HG03280 (cell line): ENCODE measurements at regions not wholly inside any gene's neighbourhood (a gene's known extent, or its start where the extent isn't known, plus 50 kb on each side); places are given as distances from the start of the nearest gene placed in this dataset.

ENCODE experiments used
- ATAC-seq: cut with Tn5 transposase; IDR thresholded peaks from one replicate; pipeline ENCODE4 v1.9.1; 2021; ENCODE audit warnings: mild to moderate bottlenecking, moderate library complexity; ENCODE audit not compliant: unreplicated experiment

DNA sequence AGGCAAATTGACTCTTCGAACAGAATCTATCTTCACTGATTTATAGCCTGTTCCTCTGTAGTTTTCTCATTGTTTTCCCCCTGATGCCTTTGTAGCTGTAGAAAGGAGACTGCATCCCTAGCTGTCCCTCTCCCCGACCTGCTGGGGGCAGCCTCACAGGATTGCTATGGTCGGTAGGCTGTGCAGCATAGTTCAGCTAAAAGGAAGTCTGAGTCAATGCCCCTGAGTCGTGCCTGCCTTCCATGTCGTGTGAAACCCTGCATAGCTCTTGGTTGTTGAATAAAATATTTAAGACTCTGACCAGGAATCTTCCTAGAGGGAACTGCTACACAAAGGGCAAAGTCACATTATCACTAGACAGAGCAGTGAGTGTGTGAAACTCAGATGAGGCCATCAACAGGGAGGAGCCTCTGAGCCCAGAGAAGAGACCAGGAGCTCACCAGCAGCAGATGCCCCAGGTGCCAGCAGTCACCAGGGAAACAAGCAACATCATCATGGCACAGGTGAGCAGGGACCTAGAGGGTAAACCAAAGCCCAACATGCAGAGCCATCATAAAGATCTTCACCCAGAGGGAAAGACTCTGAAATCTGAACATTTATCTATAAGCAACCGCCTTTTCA, 108.4 kb upstream of the NBEA start:
- no peak for ATAC-seq

GRCh38 chr13:34842466-34842865, 99.6 kb upstream of the NBEA start:
- no peak for ATAC-seq

- ATAC-seq: no peak
Measured at GRCh38 chr13:34847766-34848165, 94.3 kb upstream of the NBEA start.

DNA sequence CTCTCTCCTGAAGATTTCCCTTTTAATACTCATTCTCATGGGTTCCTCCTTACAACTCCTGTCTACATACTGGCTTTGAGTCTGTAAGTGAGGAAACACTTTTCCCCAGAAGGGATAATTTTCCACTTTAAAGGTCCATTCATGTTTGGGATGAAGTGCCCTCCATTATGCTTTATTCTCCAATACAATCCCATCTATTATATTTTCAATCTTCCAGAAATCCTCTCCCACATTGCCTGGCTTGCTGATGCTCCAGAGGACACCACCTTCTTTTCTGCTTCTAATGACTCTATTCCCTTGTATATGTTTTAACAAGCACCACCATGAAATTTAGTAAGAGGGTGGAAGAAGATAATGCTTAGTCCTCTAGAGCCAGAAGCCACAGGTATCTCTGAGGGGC, 92.7 kb upstream of the NBEA start:
- ATAC-seq: no peak

DNA sequence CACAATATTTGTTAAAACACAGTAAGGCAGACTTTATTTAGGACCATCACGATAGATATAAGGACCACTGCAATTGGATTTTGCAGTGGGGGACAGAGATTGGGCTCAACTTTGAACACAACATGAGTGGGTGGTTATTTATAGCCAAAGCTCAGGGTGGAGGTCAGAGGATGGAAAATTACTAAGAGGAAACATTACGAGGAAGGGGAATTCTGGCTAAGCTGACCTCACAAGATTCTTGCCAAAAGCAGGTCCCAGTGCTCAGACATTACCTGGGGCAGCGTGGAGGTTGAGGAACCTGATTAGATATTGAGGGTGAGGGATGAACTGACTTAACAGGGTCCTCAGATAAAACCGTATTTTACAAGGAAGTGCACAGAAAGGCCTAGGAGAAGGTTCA, 88.9 kb upstream of the NBEA start:
- no peak for ATAC-seq

DNA sequence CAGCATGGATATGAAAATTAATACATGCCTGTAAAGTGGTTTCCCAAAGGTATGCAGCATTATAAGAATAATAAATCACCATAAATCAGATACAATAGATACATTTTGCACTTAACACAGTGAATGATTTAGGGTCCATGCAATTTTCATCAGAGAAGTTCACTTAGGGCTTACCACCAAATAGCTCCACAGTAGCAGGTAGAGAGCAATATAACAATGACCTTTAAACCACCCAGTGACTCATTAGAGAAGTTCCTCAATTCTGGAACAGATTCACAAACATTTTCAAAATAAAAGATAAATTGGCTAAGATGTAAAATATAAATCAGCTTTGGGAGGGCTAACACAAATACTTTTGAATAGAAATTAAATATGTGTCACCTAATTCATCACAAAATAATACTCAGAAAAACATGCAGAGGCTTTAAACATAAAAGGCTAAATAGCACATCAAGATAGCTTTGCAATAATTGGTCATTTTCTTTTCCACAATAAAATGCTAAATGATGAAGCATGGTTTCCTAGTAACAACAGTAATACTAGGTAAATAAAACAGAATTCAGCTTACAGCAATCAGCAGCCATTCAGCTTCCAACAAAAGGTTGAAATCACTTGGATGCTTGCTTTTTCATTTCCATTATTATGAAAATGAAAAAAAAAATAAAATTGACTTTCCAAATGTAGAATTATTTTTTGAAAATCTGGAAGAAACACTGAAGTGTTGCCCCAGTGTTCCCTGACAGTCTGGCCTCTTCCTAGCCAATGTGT, 84.3 kb upstream of the NBEA start:
- no peak for ATAC-seq

- ATAC-seq: no peak
Measured at GRCh38 chr13:34862311-34862710, 79.8 kb upstream of the NBEA start.

- ATAC-seq: no peak
Measured at GRCh38 chr13:34862716-34863115, 79.4 kb upstream of the NBEA start.

GRCh38 chr13:34863360-34864135, 78.5 kb upstream of the NBEA start:
- ATAC-seq: no peak

DNA sequence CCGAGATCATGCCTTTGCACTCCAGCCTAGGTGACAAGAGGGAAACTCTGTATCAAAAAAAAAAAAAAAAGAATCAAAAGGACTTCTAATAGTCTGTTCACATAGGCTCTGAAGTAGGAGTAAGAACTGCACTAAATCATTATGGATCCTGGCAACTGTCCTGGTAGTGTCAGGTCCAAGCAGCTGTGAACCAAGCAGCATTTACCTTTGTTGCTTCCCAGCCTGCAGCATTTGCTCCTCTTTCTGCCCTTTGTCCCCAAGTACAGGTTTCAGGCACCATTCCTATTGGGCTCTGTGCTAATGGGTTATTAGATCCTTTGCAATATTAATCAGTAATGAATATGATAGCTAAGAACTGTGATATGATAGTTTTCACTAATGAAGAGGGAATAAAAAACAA, 77.4 kb upstream of the NBEA start:
- no peak for ATAC-seq

DNA sequence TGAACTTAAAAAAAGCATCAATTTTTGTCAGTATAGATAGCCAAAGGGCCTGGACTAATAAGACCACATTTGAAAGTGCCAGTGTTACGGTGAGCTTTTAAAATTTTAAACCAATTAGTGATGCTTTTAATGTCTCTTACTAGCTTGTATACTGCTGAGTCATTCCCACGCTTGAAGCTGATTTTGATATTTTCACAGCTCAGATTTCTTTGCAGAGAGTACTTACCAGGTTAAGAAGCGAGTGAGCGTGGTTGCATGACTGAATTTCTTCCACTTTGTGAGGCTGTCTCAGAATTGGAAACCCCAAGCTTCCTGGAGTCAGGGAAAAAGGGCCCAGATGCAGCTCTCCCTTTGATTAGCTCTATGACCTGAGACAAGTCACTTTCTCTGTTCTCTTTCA, 74.5 kb upstream of the NBEA start:
- no peak for ATAC-seq

DNA sequence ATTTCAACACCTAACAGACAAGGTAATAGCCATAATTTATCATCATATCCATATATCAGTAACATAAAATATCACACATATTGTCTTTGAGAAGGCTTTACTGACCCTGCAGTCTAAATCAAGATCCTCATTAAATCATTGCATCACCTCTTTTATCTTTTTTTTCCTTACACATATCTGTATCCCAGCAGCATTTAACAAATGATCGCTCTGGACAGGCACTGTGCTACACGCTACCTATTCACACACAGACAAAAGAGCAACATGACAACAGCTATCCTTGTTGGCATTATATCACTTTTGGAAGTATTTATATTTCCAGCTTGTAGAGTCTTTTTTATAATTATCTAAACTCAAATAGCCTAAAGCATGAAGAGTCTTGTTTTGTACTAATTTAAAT, 73.3 kb upstream of the NBEA start:
- ATAC-seq: no peak

DNA sequence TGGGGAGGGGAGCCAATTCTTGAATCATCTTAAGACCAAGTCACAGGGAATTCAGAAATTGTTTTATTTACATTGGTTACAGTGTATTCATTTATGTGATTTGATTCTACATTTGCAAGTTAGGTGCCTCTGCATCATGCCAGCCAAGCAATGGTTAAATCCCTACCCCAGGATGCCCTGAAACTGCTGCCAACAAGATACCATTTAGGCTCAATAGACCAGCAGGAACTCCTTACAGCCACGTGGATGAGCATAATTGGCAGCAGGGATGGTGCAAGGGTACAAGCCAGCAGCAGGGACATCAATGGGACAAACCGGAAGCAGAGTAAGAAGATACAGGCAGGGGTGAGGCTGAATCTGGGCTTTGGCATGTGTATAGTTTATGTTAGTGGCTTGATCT, 72.4 kb upstream of the NBEA start:
- no peak for ATAC-seq

GRCh38 chr13:34878329-34878728, 63.7 kb upstream of the NBEA start:
- ATAC-seq: no peak

DNA sequence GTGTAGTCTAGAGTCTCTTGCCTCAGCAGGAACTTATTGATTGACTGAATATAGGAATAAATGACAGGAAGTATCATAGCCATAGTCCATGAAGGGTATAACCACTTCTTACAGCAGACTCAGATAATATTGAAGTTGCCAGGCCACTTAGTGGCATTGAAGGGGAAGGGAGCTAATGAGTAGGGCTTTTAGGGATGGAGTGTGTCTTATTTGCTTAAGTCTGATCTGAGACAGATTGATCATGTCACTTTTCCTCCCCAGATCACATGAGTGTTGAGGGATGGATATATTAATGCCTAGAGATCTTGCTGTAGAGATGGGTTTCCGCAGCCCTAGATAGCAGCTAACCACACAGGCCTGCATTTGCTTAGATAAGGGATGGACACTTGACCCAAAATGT, 62.2 kb upstream of the NBEA start:
- ATAC-seq: no peak

GRCh38 chr13:34881494-34881893, 60.6 kb upstream of the NBEA start:
- ATAC-seq: no peak

GRCh38 chr13:34883396-34883795, 58.7 kb upstream of the NBEA start:
- no peak for ATAC-seq

GRCh38 chr13:34884366-34884765, 57.7 kb upstream of the NBEA start:
- ATAC-seq: no peak

DNA sequence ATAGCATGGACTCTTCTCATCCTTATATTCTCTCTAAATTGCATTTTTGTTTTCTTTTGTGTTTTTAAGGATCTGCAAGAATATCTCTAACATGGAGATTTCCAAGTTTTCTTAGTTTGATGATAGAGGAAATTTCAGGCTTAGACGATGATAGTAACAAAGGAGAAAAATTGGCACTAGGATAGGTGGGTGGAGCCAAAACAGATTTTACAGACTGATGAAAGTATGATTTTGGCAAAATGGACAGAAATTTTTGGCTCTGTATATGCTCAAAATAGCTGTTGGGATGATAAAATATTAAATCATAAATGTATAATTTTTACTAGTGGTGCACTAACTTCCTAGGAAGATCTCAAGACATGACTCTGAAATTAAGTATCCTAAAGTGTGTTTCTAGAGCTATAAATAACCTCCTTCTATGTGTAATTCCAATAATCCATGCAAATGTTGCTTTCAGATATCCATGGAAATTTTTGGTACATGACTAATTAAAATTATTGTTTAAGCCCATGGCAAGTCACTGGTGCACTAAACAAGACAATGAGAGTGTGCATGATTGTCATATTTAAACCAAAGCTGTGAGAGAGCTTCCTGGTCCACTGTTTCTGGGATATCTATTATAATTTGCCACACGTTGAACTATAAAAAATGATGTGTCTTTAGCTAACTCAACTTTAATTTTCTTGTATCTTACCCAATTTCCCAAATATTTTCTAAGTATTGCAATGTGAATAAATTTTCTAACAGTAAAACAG, 55.8 kb upstream of the NBEA start:
- ATAC-seq: no peak

DNA sequence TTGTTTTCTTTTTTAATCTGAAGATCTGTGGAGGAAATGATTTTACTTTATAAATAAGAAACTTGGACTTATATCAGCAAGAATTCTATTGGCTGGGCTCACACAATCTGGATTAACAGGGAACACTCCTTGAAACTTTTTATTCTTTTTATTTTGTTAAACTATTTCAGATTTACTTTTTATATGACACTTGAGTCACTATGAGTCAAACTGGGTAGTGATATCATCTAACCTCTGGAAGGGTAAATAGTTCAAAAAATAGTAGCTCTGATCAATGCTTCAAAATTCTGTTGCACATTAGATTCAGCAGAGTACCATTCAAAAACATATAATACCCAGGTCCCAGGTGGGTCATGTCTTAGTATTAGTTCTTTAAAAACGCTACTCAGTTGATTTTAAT, 55.1 kb upstream of the NBEA start:
- no peak for ATAC-seq
